IMR-90 (cell line): ENCODE measurements at regions not wholly inside any gene's neighbourhood (a gene's known extent, or its start where the extent isn't known, plus 50 kb on each side); places are given as distances from the start of the nearest gene placed in this dataset.
A peak's percentile ranks its signal among the peaks of the same experiment; 100 is the strongest.

Experiments used
- ATAC-seq: fragments of 200-7000 bp; cut with Tn5 transposase; 2 replicates; pipeline ENCODE4 v1.9.1; 2020; ENCODE audit warnings: low read depth, mild to moderate bottlenecking, moderate library complexity
- BruUV-seq: library from RNA; stranded (reverse); fragments of 400-500 nt; replicated peaks from 2 replicates; lab custom pipeline; 2021; lab: Mats Ljungman, UMichigan
- CTCF ChIA-PET: fragments of 300-600 bp; formaldehyde crosslinking; extraction: SDS; loops from one replicate; lab custom pipeline; 2021; ENCODE audit warnings: antibody characterized with exemption; lab: Yijun Ruan, JAX
- POLR2A ChIA-PET: fragments of 300-600 bp; sonication (Branson Sonifier 250); formaldehyde crosslinking; loops from one replicate; lab custom pipeline; 2022; ENCODE audit warnings: antibody characterized with exemption; ENCODE audit not compliant: unreplicated experiment; lab: Charles Lee
- DNase-seq: peaks from one replicate; pipeline ENCODE4 v3.0.0; 2013
- H2AFZ ChIP-seq: replicated peaks from 2 replicates; pipeline ENCODE3; 2013; ENCODE audit warnings: low read length, mild to moderate bottlenecking; ENCODE audit not compliant: poor library complexity
- H2AK5ac ChIP-seq: 2 replicates; pipeline ENCODE4 v1.6.1; 2013; ENCODE audit warnings: low read depth, low read length, inconsistent platforms
- H2AK9ac ChIP-seq: replicated peaks from 2 replicates; pipeline ENCODE3; 2013; ENCODE audit warnings: mild to moderate bottlenecking, low read depth, low read length, moderate library complexity; ENCODE audit not compliant: poor library complexity
- H2BK120ac ChIP-seq: 2 replicates; pipeline ENCODE4 v1.6.1; 2013; ENCODE audit warnings: low read depth, low read length, inconsistent platforms
- H2BK15ac ChIP-seq: 3 replicates; pipeline ENCODE4 v1.6.1; 2013; ENCODE audit warnings: low read depth, low read length, inconsistent platforms
- H2BK20ac ChIP-seq: 2 replicates; pipeline ENCODE4 v1.6.1; 2013; ENCODE audit warnings: low read depth, mild to moderate bottlenecking, inconsistent platforms, low read length, moderate library complexity
- H2BK5ac ChIP-seq: 2 replicates; pipeline ENCODE4 v1.6.1; 2013; ENCODE audit warnings: mild to moderate bottlenecking, low read depth, low read length, inconsistent platforms; ENCODE audit not compliant: poor library complexity, severe bottlenecking
- H3K14ac ChIP-seq: replicated peaks from 2 replicates; pipeline ENCODE4 v1.6.1; 2013; ENCODE audit warnings: low read depth, low read length, inconsistent platforms
- H3K18ac ChIP-seq: 2 replicates; pipeline ENCODE4 v1.6.1; 2013; ENCODE audit warnings: low read depth, low read length, control low read depth
- H3K23ac ChIP-seq: 2 replicates; pipeline ENCODE4 v1.6.1; 2013; ENCODE audit warnings: low read depth, low read length, inconsistent platforms
- H3K27ac ChIP-seq: 2 replicates; pipeline ENCODE4 v1.5.1; 2013; ENCODE audit warnings: mild to moderate bottlenecking, control low read depth, low read length; ENCODE audit not compliant: insufficient read depth
- H3K27me3 ChIP-seq: 2 replicates; pipeline ENCODE4 v1.6.1; 2013; ENCODE audit warnings: low read length; ENCODE audit not compliant: control insufficient read depth, insufficient read depth
- H3K36me3 ChIP-seq: 2 replicates; pipeline ENCODE4 v1.6.1; 2013; ENCODE audit warnings: low read length, mixed read lengths; ENCODE audit not compliant: control insufficient read depth, insufficient read depth
- H3K4ac ChIP-seq: 2 replicates; pipeline ENCODE4 v1.6.1; 2013; ENCODE audit warnings: low read depth, low read length, inconsistent platforms
- H3K4me1 ChIP-seq: 2 replicates; pipeline ENCODE4 v1.6.1; 2013; ENCODE audit warnings: low read length, mixed read lengths; ENCODE audit not compliant: control insufficient read depth, insufficient read depth
- H3K4me2 ChIP-seq: 2 replicates; pipeline ENCODE4 v1.6.1; 2013; ENCODE audit warnings: low read depth, mild to moderate bottlenecking, control low read depth, low read length, moderate library complexity
- H3K4me3 ChIP-seq: 2 replicates; pipeline ENCODE4 v1.5.1; 2013; ENCODE audit warnings: low read depth, mild to moderate bottlenecking, control low read depth, low read length, moderate library complexity; ENCODE audit not compliant: insufficient read depth
- H3K56ac ChIP-seq: 2 replicates; pipeline ENCODE4 v1.6.1; 2013; ENCODE audit warnings: low read length, inconsistent platforms; ENCODE audit not compliant: insufficient read depth; ENCODE audit errors: extremely low read depth
- H3K79me1 ChIP-seq, 2 experiments: 2 replicates each; pipeline ENCODE4 v1.6.1; 2013; ENCODE audit warnings: low read length in 2 of 2, inconsistent platforms in 1 of 2, low read depth in 1 of 2
- H3K9ac ChIP-seq: 2 replicates; pipeline ENCODE4 v1.6.1; 2013; ENCODE audit warnings: low read depth, low read length, control low read depth
- H3K9me1 ChIP-seq: 2 replicates; pipeline ENCODE4 v1.6.1; 2013; ENCODE audit warnings: low read length, inconsistent platforms; ENCODE audit not compliant: insufficient read depth
- H3K9me3 ChIP-seq: 2 replicates; pipeline ENCODE4 v1.6.1; 2013; ENCODE audit warnings: low read length; ENCODE audit not compliant: control insufficient read depth, insufficient read depth
- H4K20me1 ChIP-seq: 2 replicates; pipeline ENCODE4 v1.6.1; 2013; ENCODE audit warnings: low read length, inconsistent platforms; ENCODE audit not compliant: insufficient read depth
- H4K5ac ChIP-seq: 2 replicates; pipeline ENCODE4 v1.6.1; 2013; ENCODE audit warnings: mild to moderate bottlenecking, low read depth, low read length, control low read depth
- H4K8ac ChIP-seq, 2 experiments: 2 replicates each; pipeline ENCODE4 v1.6.1; 2013; ENCODE audit warnings: low read depth in 2 of 2, low read length in 2 of 2, control low read depth in 1 of 2, inconsistent platforms in 1 of 2
- H4K91ac ChIP-seq: 2 replicates; pipeline ENCODE4 v1.6.1; 2013; ENCODE audit warnings: low read depth, low read length, inconsistent platforms; ENCODE audit not compliant: insufficient read depth
- CEBPB ChIP-seq: IDR thresholded peaks from 2 replicates; pipeline ENCODE4 v1.6.1; 2012; ENCODE audit warnings: low read depth, low read length, improper control_type of control experiment
- MAFK ChIP-seq: IDR thresholded peaks from 2 replicates; pipeline ENCODE4 v1.6.1; 2012; ENCODE audit warnings: low read depth, low read length, improper control_type of control experiment
- WGBS, 2 experiments: methylation state at CpG; one replicate each; pipeline versions ENCODE4 v1.1.5 to v1.1.7; 2013; ENCODE audit warnings: missing lambda C conversion rate in 2 of 2; ENCODE audit not compliant: insufficient read length in 1 of 2; ENCODE audit errors: extremely low coverage in 2 of 2; 5-methylcytosine and 5-hydroxymethylcytosine counted together
- dilution Hi-C: fragments of 300-500 bp; cut with HindIII; formaldehyde crosslinking; loops from one replicate; pipeline ENCODE4 v1.14.3; 2018; ENCODE audit warnings: low sequenced_read_pairs; ENCODE audit not compliant: unreplicated experiment
- in situ Hi-C: fragments of 300-500 bp; cut with MboI; formaldehyde crosslinking; loops from 3 replicates; pipeline ENCODE4 v1.14.3; 2019; ENCODE audit warnings: low sequenced_read_pairs, inconsistent platforms, mixed read lengths
- intact Hi-C: fragments of 100-400 bp; cut with micrococcal nuclease; formaldehyde crosslinking; loops from 2 replicates; pipeline ENCODE4 v1.10.0; 2022
- TF ChIP-seq, protein P1 (sequence below): fragments of 150-350 bp; IDR thresholded peaks from 2 replicates; pipeline ENCODE4 v1.6.1; 2017; ENCODE audit warnings: mild to moderate bottlenecking, antibody characterized with exemption, low read length, low read depth

GRCh38 chr7:88681682-88682081, 77.8 kb upstream of the ZNF804B start:
- ChIA-PET CTCF (no interaction called here), POLR2A (no interaction called here)
- in situ Hi-C loops: no loop called here
- Histone ChIP-seq H3K9ac (no peak overlapping the region), H2BK5ac (no peak overlapping the region), H4K5ac (no peak overlapping the region), H3K9me3 (peaks cover 20% of the 10 kb centered on the region), H3K4me1 (no peaks in the 10 kb centered on the region), H3K18ac (no peak overlapping the region), H2BK20ac (no peak overlapping the region), H3K36me3 (no peaks in the 10 kb centered on the region), H4K8ac (no peak overlapping the region), H4K91ac (no peak overlapping the region), H2AK5ac (no peak overlapping the region), H3K56ac (no peak overlapping the region), H3K4me3 (no peak overlapping the region), H2BK15ac (no peak overlapping the region), H3K79me1 (no peaks in the 10 kb centered on the region), H3K27me3 (no peaks in the 10 kb centered on the region), H2AFZ (no peak overlapping the region), H3K4me2 (no peak overlapping the region), H2AK9ac (no peak overlapping the region), H3K14ac (no peak overlapping the region), H2BK120ac (no peak overlapping the region), H4K20me1 (no peaks in the 10 kb centered on the region), H3K27ac (no peak overlapping the region), H3K9me1 (no peaks in the 10 kb centered on the region), H3K23ac (no peak overlapping the region), H3K4ac (no peak overlapping the region)
- DNase-seq: no peak
- intact Hi-C loops: no loop called here
- no peak for ATAC-seq
- WGBS, 2 experiments: no CpG with 5 or more reads among the region's 2 CpGs
- BruUV-seq: no TSS peak
- dilution Hi-C loops: no loop called here
- TF ChIP-seq CEBPB (no peak), MAFK (peak; percentile 71)
- TF ChIP-seq, protein P1, sequence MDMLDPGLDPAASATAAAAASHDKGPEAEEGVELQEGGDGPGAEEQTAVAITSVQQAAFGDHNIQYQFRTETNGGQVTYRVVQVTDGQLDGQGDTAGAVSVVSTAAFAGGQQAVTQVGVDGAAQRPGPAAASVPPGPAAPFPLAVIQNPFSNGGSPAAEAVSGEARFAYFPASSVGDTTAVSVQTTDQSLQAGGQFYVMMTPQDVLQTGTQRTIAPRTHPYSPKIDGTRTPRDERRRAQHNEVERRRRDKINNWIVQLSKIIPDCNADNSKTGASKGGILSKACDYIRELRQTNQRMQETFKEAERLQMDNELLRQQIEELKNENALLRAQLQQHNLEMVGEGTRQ: no peak
